Retinal pigment epithelial cell (primary cell): ENCODE measurements at regions not wholly inside any gene's neighbourhood (a gene's known extent, or its start where the extent isn't known, plus 50 kb on each side); places are given as distances from the start of the nearest gene placed in this dataset.

ENCODE experiments used
- DNase-seq: peaks from one replicate; pipeline ENCODE4 v3.0.0-alpha.2; 2010; ENCODE audit warnings: low read depth
- H3K4me3 ChIP-seq: 2 replicates; pipeline ENCODE4 v1.5.1; 2011; ENCODE audit warnings: mild to moderate bottlenecking, low read length, control low read depth, moderate library complexity
- TF ChIP-seq, protein P1 (sequence below): conservative IDR thresholded peaks from 2 replicates; pipeline ENCODE4 v1.5.1; 2011; ENCODE audit warnings: low read depth, low read length, control low read depth, inconsistent platforms

GRCh38 chr2:2506536-2506935, 175.5 kb upstream of the MYT1L start:
- no peak overlapping the region for H3K4me3 ChIP-seq
- DNase-seq = no peak
- TF ChIP-seq, protein P1, sequence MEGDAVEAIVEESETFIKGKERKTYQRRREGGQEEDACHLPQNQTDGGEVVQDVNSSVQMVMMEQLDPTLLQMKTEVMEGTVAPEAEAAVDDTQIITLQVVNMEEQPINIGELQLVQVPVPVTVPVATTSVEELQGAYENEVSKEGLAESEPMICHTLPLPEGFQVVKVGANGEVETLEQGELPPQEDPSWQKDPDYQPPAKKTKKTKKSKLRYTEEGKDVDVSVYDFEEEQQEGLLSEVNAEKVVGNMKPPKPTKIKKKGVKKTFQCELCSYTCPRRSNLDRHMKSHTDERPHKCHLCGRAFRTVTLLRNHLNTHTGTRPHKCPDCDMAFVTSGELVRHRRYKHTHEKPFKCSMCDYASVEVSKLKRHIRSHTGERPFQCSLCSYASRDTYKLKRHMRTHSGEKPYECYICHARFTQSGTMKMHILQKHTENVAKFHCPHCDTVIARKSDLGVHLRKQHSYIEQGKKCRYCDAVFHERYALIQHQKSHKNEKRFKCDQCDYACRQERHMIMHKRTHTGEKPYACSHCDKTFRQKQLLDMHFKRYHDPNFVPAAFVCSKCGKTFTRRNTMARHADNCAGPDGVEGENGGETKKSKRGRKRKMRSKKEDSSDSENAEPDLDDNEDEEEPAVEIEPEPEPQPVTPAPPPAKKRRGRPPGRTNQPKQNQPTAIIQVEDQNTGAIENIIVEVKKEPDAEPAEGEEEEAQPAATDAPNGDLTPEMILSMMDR = no peak

GRCh38 chr2:2505604-2506003, 174.5 kb upstream of the MYT1L start:
- H3K4me3 ChIP-seq = no peak overlapping the region
- DNase-seq = no peak
- TF ChIP-seq, protein P1 = no peak

- H3K4me3 ChIP-seq = no peak overlapping the region
- TF ChIP-seq, protein P1 = no peak
- no peak for DNase-seq
Observed at GRCh38 chr2:2503864-2504418, 172.9 kb upstream of the MYT1L start.

DNA sequence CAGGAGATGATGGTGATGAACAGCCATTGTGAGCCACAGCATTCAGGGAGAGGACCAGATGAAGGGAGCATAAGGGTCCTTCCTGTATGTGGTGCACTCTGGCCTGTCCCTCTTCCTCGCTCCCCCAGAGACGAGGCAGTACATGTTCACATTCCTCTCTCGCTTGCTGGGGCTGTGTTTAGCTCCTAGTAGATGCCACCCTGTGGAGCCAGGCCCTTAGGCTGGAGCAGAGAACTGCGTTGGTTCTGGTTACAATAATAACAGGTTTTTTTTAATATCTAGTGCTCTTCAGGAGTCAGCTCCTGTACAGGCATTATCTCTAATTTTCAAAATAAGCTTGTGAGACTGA, 171.1 kb upstream of the MYT1L start:
- TF ChIP-seq, protein P1 = no peak
- no peak for DNase-seq
- H3K4me3 ChIP-seq = no peak overlapping the region

GRCh38 chr2:2501454-2502200, 170.6 kb upstream of the MYT1L start:
- no peak overlapping the region for H3K4me3 ChIP-seq
- TF ChIP-seq, protein P1 = no peak
- no peak for DNase-seq

DNA sequence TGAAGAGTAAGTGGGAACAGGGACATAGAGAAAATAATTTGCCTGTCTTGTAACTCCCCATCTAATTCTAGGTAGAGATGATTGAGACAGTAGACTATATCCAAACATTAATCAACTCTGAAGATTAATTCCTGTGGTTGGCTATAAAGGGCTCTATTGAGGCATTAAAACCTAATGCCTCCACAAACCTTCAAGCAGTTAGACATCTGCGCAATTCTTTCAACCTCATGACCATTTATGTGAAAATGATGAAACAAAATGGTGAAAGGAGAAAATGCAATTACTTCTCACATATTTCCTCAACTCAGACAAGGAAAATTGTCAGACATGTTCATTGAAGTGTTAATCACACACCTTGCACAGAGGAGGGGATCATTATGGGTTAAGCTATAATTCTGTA, 164.5 kb upstream of the MYT1L start:
- DNase-seq = no peak
- TF ChIP-seq, protein P1 = no peak
- H3K4me3 ChIP-seq = no peak overlapping the region

- DNase-seq = no peak
- no peak overlapping the region for H3K4me3 ChIP-seq
- TF ChIP-seq, protein P1 = no peak
Observed at GRCh38 chr2:2493496-2493895, 162.4 kb upstream of the MYT1L start.
